B cell (primary cell): ENCODE measurements at regions not wholly inside any gene's neighbourhood (a gene's known extent, or its start where the extent isn't known, plus 50 kb on each side); places are given as distances from the start of the nearest gene placed in this dataset.
A peak's percentile ranks its signal among the peaks of the same experiment; 100 is the strongest.

ENCODE experiments used
- ATAC-seq: fragments of 200-7000 bp; cut with Tn5 transposase; one replicate; pipeline ENCODE4 v1.10.0; 2021; ENCODE audit warnings: low read depth, mild to moderate bottlenecking, moderate number of reproducible peaks, moderate library complexity
- CTCF ChIA-PET: fragments of 350-600 bp; sonication (Branson Sonifier 250); formaldehyde crosslinking; loops from one replicate; lab custom pipeline; 2021; ENCODE audit warnings: antibody characterized with exemption, inconsistent platforms; lab: Charles Lee
- POLR2A ChIA-PET: fragments of 350-600 bp; sonication (Branson Sonifier 250); formaldehyde crosslinking; loops from one replicate; lab custom pipeline; 2021; ENCODE audit warnings: antibody characterized with exemption; lab: Charles Lee
- DNase-seq: peaks from one replicate; pipeline ENCODE4 v3.0.0; 2013
- H2AFZ ChIP-seq: 2 replicates; pipeline ENCODE4 v1.6.1; 2012; ENCODE audit warnings: mild to moderate bottlenecking, low read depth, low read length; ENCODE audit not compliant: insufficient read depth, poor library complexity, severe bottlenecking
- H3K27ac ChIP-seq, 2 donors: 1 replicate in 1 of 2; 2 replicates in 1 of 2; pipeline ENCODE4 v1.5.1; 2012 to 2013; ENCODE audit warnings: low read length in 2 of 2, mild to moderate bottlenecking in 2 of 2, moderate library complexity in 1 of 2
- H3K27me3 ChIP-seq, 4 experiments: fragments of 200-600 bp in 1 of 4; sonication (generic) in 1 of 4; replicated peaks in 1 of 4; 1 replicate in 2 of 4; 2 replicates in 2 of 4; pipeline versions ENCODE4 v1.6.1 to v1.7.0; 2013 to 2016; ENCODE audit warnings: low read length in 3 of 4, mild to moderate bottlenecking in 2 of 4, mixed read lengths in 1 of 4, moderate library complexity in 1 of 4; ENCODE audit not compliant: insufficient read depth in 4 of 4, control insufficient read depth in 3 of 4; ENCODE audit errors: control extremely low read depth in 1 of 4
- H3K36me3 ChIP-seq, 2 experiments: replicated peaks in 1 of 2; 1 replicate in 1 of 2; 2 replicates in 1 of 2; pipeline versions ENCODE4 v1.6.1 to v1.7.1; 2013; ENCODE audit warnings: low read length in 1 of 2; ENCODE audit not compliant: insufficient read depth in 2 of 2, control insufficient read depth in 1 of 2; ENCODE audit errors: control extremely low read depth in 1 of 2, extremely low read depth in 1 of 2
- H3K4me1 ChIP-seq, 2 donors: fragments of 200-600 bp in 1 of 2; sonication (generic) in 1 of 2; 1 replicate in 1 of 2; 2 replicates in 1 of 2; pipeline versions ENCODE4 v1.5.1 to v1.6.1; 2013 to 2017; ENCODE audit warnings: low read length in 2 of 2; ENCODE audit not compliant: control insufficient read depth in 2 of 2, insufficient read depth in 2 of 2
- H3K4me2 ChIP-seq: replicated peaks from 2 replicates; pipeline ENCODE3; 2012; ENCODE audit warnings: mild to moderate bottlenecking, low read depth, low read length; ENCODE audit not compliant: poor library complexity, severe bottlenecking
- H3K4me3 ChIP-seq, 5 experiments: fragments of 200-600 bp in 1 of 5; sonication (generic) in 1 of 5; 1 replicate in 3 of 5; 2 replicates in 2 of 5; pipeline versions ENCODE4 v1.5.1 to v1.7.0; 2011 to 2016; ENCODE audit warnings: low read length in 4 of 5, mild to moderate bottlenecking in 4 of 5, low read depth in 2 of 5, control low read depth in 1 of 5, moderate library complexity in 1 of 5; ENCODE audit not compliant: insufficient read depth in 1 of 5; ENCODE audit errors: control extremely low read depth in 1 of 5, extremely low read depth in 1 of 5
- H3K79me2 ChIP-seq: fragments of 200-600 bp; sonication (generic); one replicate; pipeline ENCODE4 v1.6.0; 2016; ENCODE audit warnings: low read length; ENCODE audit not compliant: control insufficient read depth, insufficient read depth
- H3K9ac ChIP-seq: fragments of 200-600 bp; sonication (generic); 2 replicates; pipeline ENCODE4 v1.6.1; 2017; ENCODE audit warnings: mild to moderate bottlenecking, low read length, moderate library complexity
- H3K9me3 ChIP-seq, 3 donors: one replicate each; pipeline versions ENCODE4 v1.6.1 to v1.7.1; 2013; ENCODE audit warnings: low read length in 2 of 3; ENCODE audit not compliant: control insufficient read depth in 2 of 3, insufficient read depth in 1 of 3; ENCODE audit errors: control extremely low read depth in 1 of 3
- H4K20me1 ChIP-seq: 2 replicates; pipeline ENCODE4 v1.6.0; 2012; ENCODE audit warnings: mild to moderate bottlenecking, low read length; ENCODE audit not compliant: insufficient read depth, control insufficient read depth, poor library complexity, severe bottlenecking
- H3K27ac Mint-ChIP-seq: one replicate; pipeline ENCODE4 v1.8.0; 2021; ENCODE audit warnings: mixed read lengths
- H3K27me3 Mint-ChIP-seq: one replicate; pipeline ENCODE4 v1.8.0; 2021; ENCODE audit warnings: mixed read lengths
- H3K4me1 Mint-ChIP-seq: one replicate; pipeline ENCODE4 v1.8.0; 2021; ENCODE audit warnings: mixed read lengths
- H3K4me3 Mint-ChIP-seq: one replicate; pipeline ENCODE4 v1.8.0; 2021; ENCODE audit warnings: mixed read lengths
- H3K9me3 Mint-ChIP-seq: one replicate; pipeline ENCODE4 v1.8.0; 2022; ENCODE audit warnings: mixed read lengths; ENCODE audit not compliant: insufficient read depth
- CTCF ChIP-seq: fragments of 200-600 bp; IDR thresholded peaks from one replicate; pipeline ENCODE4 v1.8.0; 2022; ENCODE audit warnings: antibody characterized with exemption, mild to moderate bottlenecking
- EZH2 ChIP-seq: IDR thresholded peaks from 2 replicates; pipeline ENCODE4 v1.6.1; 2012; ENCODE audit warnings: borderline replicate concordance, low read depth, mild to moderate bottlenecking, moderate library complexity, low read length; ENCODE audit not compliant: insufficient read depth, poor library complexity, severe bottlenecking
- WGBS: methylation state at CpG from one replicate; pipeline ENCODE4 v1.1.5; 2013; ENCODE audit warnings: missing lambda C conversion rate; ENCODE audit not compliant: insufficient coverage; 5-methylcytosine and 5-hydroxymethylcytosine counted together
- intact Hi-C: fragments of 100-400 bp; cut with micrococcal nuclease; formaldehyde crosslinking; loops from one replicate; pipeline ENCODE4 v1.10.0; 2022

DNA sequence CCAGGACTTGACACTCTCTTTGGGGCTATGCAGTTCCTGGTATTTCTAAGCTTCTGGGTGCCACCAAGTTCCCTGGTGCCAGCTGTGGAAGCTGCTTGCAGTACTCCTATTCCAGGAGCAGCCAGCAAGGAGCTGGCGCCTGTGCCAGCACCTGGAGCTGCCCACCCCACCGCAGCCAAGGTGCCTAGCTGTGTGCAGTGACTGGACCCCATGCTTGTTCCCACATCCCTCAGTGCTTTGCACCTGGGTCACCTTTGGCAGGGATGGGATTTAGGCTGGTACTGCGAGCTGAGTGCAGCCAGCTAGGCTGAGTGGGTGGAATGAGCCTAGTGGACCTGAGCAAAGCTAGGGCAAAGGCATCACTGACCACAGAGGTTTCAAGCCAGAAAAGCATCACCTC, 1674.9 kb downstream of the HACE1 start:
- no peaks in the 10 kb centered on the region for H4K20me1 ChIP-seq
- TF ChIP-seq EZH2 = no peak
- no peak for TF ChIP-seq CTCF
- H2AFZ ChIP-seq = no peak overlapping the region
- intact Hi-C loops = no loop called here
- DNase-seq (no peak), ATAC-seq (no peak)
- no peak overlapping the region for H3K9ac ChIP-seq
- H3K4me3 ChIP-seq = no peak overlapping the region
- no peak overlapping the region for H3K4me3 Mint-ChIP-seq
- no peaks in the 10 kb centered on the region for H3K9me3 Mint-ChIP-seq
- H3K4me2 ChIP-seq = no peak overlapping the region
- ChIA-PET CTCF (no interaction called here), POLR2A (no interaction called here)
- no peaks in the 10 kb centered on the region for H3K4me1 ChIP-seq
- H3K27ac Mint-ChIP-seq = no peak overlapping the region
- H3K27ac ChIP-seq = no peak overlapping the region
- no peaks in the 10 kb centered on the region for H3K9me3 ChIP-seq
- H3K27me3 ChIP-seq = no peaks in the 10 kb centered on the region
- no peaks in the 10 kb centered on the region for H3K36me3 ChIP-seq
- no peaks in the 10 kb centered on the region for H3K4me1 Mint-ChIP-seq
- H3K27me3 Mint-ChIP-seq = no peaks in the 10 kb centered on the region
- no peaks in the 10 kb centered on the region for H3K79me2 ChIP-seq
- WGBS = 97% methylated on average over 3 of the region's 3 CpGs

GRCh38 chr6:103183831-103184411, 1675.8 kb downstream of the HACE1 start:
- ATAC-seq = no peak
- TF ChIP-seq CTCF = no peak
- TF ChIP-seq EZH2 = no peak
- no peaks in the 10 kb centered on the region for H3K9me3 Mint-ChIP-seq
- Histone ChIP-seq H3K9ac (no peak overlapping the region), H2AFZ (no peak overlapping the region), H3K27me3 (no peaks in the 10 kb centered on the region), H3K79me2 (no peaks in the 10 kb centered on the region), H3K4me1 (no peaks in the 10 kb centered on the region), H4K20me1 (no peaks in the 10 kb centered on the region), H3K9me3 (no peaks in the 10 kb centered on the region), H3K4me3 (no peak overlapping the region), H3K27ac (no peak overlapping the region), H3K4me2 (no peak overlapping the region), H3K36me3 (no peaks in the 10 kb centered on the region)
- H3K27me3 Mint-ChIP-seq = no peaks in the 10 kb centered on the region
- peak; percentile 2 for DNase-seq
- no peak overlapping the region for H3K27ac Mint-ChIP-seq
- intact Hi-C loops = no loop called here
- ChIA-PET POLR2A (no interaction called here), CTCF (no interaction called here)
- no peaks in the 10 kb centered on the region for H3K4me1 Mint-ChIP-seq
- no peak overlapping the region for H3K4me3 Mint-ChIP-seq
- WGBS = 77% methylated on average over 3 of the region's 3 CpGs
